Kidney epithelial cell (primary cell): ENCODE measurements at regions not wholly inside any gene's neighbourhood (a gene's known extent, or its start where the extent isn't known, plus 50 kb on each side); places are given as distances from the start of the nearest gene placed in this dataset.

Experiments used
- DNase-seq: peaks from one replicate; pipeline ENCODE4 v3.0.0-alpha.2; 2010; ENCODE audit warnings: low read depth
- H3K27me3 ChIP-seq: 2 replicates; pipeline ENCODE4 v1.6.0; 2011; ENCODE audit warnings: low read length; ENCODE audit not compliant: control insufficient read depth, insufficient read depth
- H3K36me3 ChIP-seq: 2 replicates; pipeline ENCODE4 v1.5.1; 2011; ENCODE audit warnings: low read length; ENCODE audit not compliant: control insufficient read depth, insufficient read depth
- H3K4me3 ChIP-seq: 2 replicates; pipeline ENCODE4 v1.5.1; 2011; ENCODE audit warnings: low read depth, mild to moderate bottlenecking, control low read depth, low read length
- TF ChIP-seq, protein P1 (sequence below): IDR thresholded peaks from 2 replicates; pipeline ENCODE4 v1.5.1; 2011; ENCODE audit warnings: mild to moderate bottlenecking, moderate library complexity, low read length, control low read depth, inconsistent platforms; ENCODE audit not compliant: insufficient read depth, poor library complexity, severe bottlenecking

- no peak for DNase-seq
- H3K27me3 ChIP-seq: no peaks in the 10 kb centered on the region
- no peak overlapping the region for H3K4me3 ChIP-seq
- H3K36me3 ChIP-seq: no peaks in the 10 kb centered on the region
- TF ChIP-seq, protein P1, sequence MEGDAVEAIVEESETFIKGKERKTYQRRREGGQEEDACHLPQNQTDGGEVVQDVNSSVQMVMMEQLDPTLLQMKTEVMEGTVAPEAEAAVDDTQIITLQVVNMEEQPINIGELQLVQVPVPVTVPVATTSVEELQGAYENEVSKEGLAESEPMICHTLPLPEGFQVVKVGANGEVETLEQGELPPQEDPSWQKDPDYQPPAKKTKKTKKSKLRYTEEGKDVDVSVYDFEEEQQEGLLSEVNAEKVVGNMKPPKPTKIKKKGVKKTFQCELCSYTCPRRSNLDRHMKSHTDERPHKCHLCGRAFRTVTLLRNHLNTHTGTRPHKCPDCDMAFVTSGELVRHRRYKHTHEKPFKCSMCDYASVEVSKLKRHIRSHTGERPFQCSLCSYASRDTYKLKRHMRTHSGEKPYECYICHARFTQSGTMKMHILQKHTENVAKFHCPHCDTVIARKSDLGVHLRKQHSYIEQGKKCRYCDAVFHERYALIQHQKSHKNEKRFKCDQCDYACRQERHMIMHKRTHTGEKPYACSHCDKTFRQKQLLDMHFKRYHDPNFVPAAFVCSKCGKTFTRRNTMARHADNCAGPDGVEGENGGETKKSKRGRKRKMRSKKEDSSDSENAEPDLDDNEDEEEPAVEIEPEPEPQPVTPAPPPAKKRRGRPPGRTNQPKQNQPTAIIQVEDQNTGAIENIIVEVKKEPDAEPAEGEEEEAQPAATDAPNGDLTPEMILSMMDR: no peak
Measured at GRCh38 chr5:120926471-120926870, 462.4 kb downstream of the PRR16 start.

GRCh38 chr5:120927950-120928530 lies 463.9 kb downstream of the PRR16 start:
- no peak for DNase-seq
- TF ChIP-seq, protein P1: no peak
- no peak overlapping the region for H3K4me3 ChIP-seq
- H3K36me3 ChIP-seq: no peaks in the 10 kb centered on the region
- no peaks in the 10 kb centered on the region for H3K27me3 ChIP-seq

- Histone ChIP-seq H3K36me3 (no peaks in the 10 kb centered on the region), H3K4me3 (no peak overlapping the region), H3K27me3 (no peaks in the 10 kb centered on the region)
- TF ChIP-seq, protein P1: no peak
- DNase-seq: no peak
Measured at GRCh38 chr5:120932480-120932879, 468.4 kb downstream of the PRR16 start.

- Histone ChIP-seq H3K27me3 (no peaks in the 10 kb centered on the region), H3K4me3 (no peak overlapping the region), H3K36me3 (no peaks in the 10 kb centered on the region)
- DNase-seq: no peak
- TF ChIP-seq, protein P1: no peak
Measured at GRCh38 chr5:120934031-120934430, 469.9 kb downstream of the PRR16 start.

- TF ChIP-seq, protein P1: no peak
- H3K4me3 ChIP-seq: no peak overlapping the region
- H3K27me3 ChIP-seq: no peaks in the 10 kb centered on the region
- DNase-seq: no peak
- H3K36me3 ChIP-seq: no peaks in the 10 kb centered on the region
Measured at GRCh38 chr5:120936652-120937051, 472.6 kb downstream of the PRR16 start.

GRCh38 chr5:120938604-120939003 lies 474.5 kb downstream of the PRR16 start:
- TF ChIP-seq, protein P1: no peak
- Histone ChIP-seq H3K4me3 (no peak overlapping the region), H3K27me3 (no peaks in the 10 kb centered on the region), H3K36me3 (no peaks in the 10 kb centered on the region)
- DNase-seq: no peak
